ENCODE measurements at regions not wholly inside any gene's neighbourhood (a gene's known extent, or its start where the extent isn't known, plus 50 kb on each side); places are given as distances from the start of the nearest gene placed in this dataset.

DNA sequence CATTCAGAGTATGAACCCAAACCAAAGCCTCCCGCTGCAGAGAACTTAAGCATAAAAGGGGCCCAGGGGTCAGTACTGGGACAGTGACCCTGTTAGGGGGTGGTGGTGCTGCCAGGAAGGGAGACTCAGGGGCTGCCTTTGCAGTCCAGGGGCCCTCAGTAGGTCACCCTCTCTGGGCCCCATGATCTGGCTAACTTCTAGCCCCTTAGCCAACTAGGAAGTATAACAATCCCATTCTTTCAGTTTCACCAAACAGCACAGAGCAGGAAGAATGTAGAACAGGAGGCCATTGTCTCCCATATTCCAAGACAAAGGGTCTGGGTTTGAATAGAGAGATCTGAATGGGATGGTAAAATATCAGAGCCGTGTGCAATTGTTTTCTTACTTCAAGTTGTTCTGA is 378.6 kb upstream of the C16orf82 start:
- TF ChIP-seq, protein P1, sequence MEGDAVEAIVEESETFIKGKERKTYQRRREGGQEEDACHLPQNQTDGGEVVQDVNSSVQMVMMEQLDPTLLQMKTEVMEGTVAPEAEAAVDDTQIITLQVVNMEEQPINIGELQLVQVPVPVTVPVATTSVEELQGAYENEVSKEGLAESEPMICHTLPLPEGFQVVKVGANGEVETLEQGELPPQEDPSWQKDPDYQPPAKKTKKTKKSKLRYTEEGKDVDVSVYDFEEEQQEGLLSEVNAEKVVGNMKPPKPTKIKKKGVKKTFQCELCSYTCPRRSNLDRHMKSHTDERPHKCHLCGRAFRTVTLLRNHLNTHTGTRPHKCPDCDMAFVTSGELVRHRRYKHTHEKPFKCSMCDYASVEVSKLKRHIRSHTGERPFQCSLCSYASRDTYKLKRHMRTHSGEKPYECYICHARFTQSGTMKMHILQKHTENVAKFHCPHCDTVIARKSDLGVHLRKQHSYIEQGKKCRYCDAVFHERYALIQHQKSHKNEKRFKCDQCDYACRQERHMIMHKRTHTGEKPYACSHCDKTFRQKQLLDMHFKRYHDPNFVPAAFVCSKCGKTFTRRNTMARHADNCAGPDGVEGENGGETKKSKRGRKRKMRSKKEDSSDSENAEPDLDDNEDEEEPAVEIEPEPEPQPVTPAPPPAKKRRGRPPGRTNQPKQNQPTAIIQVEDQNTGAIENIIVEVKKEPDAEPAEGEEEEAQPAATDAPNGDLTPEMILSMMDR (IDR thresholded peaks at IDR 0.05; ENCODE audit: low read depth, low read length, missing control alignments) = no peak
- H3K4me3 ChIP-seq (ENCODE audit: low read depth, low read length) = no peak overlapping the region
- no peak for DNase-seq (ENCODE audit: low read depth)

DNA sequence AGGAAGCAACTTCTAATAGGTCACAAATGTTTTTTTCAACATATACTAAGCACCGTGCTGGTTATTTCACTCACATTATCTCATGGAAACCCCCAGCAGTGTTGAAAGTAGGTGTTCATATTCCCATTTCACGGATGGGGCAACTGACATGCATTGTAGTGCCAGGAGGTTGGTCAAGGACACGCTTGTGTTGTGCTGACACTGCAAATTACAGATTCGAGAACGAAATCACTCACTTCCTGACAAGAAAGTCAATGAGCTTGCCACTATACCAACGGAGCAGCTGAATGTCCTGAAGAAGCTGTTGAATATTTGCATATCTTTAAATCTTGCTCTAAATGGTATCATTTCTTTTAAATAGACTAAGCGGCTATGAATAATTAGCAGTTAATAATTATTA is 378.0 kb upstream of the C16orf82 start:
- DNase-seq (ENCODE audit: low read depth) = no peak
- TF ChIP-seq, protein P1 (IDR thresholded peaks at IDR 0.05; ENCODE audit: low read depth, low read length, missing control alignments) = no peak
- no peak overlapping the region for H3K4me3 ChIP-seq (ENCODE audit: low read depth, low read length)

DNA sequence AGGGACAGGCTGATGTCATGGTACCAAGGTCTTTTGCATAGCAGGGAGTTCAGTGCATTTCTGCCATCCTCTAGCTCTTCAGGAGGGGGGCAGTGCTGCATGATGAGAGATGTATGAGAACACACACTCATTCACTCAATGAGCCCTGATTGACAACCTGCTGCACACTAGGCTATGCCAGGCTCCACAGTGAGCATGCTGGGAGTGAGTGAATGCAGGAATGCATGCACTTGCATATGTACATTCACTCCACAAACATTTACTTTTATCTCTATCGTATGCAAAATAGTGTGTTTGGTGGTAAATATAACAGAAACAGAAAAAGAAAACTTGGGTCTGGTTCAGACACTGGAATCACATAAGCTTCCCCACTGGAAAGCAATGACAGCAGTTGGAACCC is 374.1 kb upstream of the C16orf82 start:
- no peak overlapping the region for H3K4me3 ChIP-seq (ENCODE audit: low read depth, low read length)
- TF ChIP-seq, protein P1 (IDR thresholded peaks at IDR 0.05; ENCODE audit: low read depth, low read length, missing control alignments) = no peak
- no peak for DNase-seq (ENCODE audit: low read depth)

DNA sequence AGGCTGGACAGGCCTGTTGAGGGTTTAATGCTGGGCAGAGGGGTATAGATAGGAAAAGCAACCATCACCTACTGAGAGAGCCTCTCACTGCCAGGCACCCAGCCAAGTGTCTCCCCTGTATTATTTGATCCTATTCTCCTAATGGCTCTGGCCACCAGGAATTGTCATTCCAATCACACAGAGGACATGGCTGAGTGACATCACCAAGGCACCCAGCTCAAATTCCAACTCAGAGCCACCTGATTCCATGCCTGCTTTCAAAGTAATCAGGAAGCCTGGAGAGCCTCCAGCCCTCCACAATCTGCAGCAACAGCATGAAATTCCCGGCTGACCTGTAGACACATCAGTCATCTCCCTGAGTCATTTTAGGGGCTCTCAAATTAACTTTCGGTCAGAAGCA is 368.9 kb upstream of the C16orf82 start:
- no peak for DNase-seq (ENCODE audit: low read depth)
- TF ChIP-seq, protein P1 (IDR thresholded peaks at IDR 0.05; ENCODE audit: low read depth, low read length, missing control alignments) = no peak
- no peak overlapping the region for H3K4me3 ChIP-seq (ENCODE audit: low read depth, low read length)

DNA sequence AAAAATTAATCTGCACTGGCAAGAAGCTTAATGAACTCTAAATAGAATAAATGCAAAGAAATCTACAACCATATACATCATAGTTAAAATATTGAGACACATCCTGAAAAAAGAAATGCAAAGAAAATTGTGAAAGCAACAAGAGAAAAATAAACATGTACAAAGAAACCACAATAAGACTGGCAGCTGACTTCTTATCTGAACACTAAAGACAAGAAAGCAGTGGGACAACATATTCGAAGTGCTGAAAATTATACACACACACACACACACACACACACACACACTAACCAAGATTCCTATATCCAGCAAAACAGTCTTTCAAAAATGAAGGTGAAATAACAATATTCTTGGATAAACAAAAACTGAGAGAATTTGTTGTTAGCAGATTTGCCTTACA is 366.5 kb upstream of the C16orf82 start:
- no peak overlapping the region for H3K4me3 ChIP-seq (ENCODE audit: low read depth, low read length)
- DNase-seq (ENCODE audit: low read depth) = no peak
- TF ChIP-seq, protein P1 (IDR thresholded peaks at IDR 0.05; ENCODE audit: low read depth, low read length, missing control alignments) = no peak

DNA sequence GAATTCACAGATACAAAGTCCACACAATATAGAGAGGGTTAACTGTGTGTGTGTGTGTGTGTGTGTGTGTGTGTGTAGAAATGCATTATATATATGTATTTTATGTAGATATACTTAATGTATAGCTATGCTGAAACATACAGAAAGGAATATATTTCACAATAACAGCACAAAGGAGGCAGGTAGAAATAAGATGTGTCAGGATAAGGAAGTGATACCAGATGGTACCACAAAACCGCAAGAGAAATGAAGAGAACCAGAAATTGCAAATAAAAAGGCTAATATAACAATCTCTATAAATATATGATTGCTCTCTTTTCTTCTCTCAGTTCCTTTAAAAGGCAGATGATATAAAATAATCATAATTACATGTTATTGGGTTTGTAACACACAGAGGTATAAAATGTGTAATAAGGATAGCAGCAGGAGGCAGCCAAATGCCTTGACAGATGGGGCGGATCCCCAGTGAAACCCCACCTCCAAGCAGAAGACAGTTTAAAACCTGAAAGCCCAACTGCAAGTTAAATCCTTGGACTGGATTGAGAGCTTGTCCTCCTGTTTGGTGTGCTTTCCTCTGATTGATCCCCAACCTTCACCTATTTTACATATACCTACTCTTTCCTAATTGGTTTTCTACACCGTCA is 365.4 kb upstream of the C16orf82 start:
- H3K4me3 ChIP-seq (ENCODE audit: low read depth, low read length) = no peak overlapping the region
- DNase-seq (ENCODE audit: low read depth) = no peak
- TF ChIP-seq, protein P1 (IDR thresholded peaks at IDR 0.05; ENCODE audit: low read depth, low read length, missing control alignments) = no peak

DNA sequence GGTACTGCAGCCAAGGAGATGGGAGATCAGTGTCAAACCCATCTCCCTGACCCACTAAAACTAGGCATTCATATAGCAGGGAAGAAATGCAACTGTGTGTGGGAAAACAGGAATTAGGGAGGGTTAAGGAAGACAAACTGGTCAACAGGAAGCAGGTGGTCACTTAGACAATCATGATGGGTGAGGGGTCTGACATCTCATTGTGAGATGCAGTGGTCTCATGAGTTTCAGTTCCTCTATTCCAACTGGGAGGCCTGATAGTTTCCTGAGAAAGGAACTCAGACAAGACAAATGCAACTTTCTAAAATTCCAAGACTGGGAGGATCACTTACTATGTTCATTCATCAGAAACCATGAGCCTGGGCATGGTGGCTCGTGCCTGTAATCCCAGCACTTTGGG is 361.4 kb upstream of the C16orf82 start:
- TF ChIP-seq, protein P1 (IDR thresholded peaks at IDR 0.05; ENCODE audit: low read depth, low read length, missing control alignments) = no peak
- no peak overlapping the region for H3K4me3 ChIP-seq (ENCODE audit: low read depth, low read length)
- DNase-seq (ENCODE audit: low read depth) = no peak

Data from GM12864 (cell line).